GM23338 (cell line): ENCODE measurements at regions not wholly inside any gene's neighbourhood (a gene's known extent, or its start where the extent isn't known, plus 50 kb on each side); places are given as distances from the start of the nearest gene placed in this dataset.
A peak's percentile ranks its signal among the peaks of the same experiment; 100 is the strongest.

Experiments used
- ATAC-seq: fragments of 200-7000 bp; cut with Tn5 transposase; 3 replicates; pipeline ENCODE4 v1.9.1; 2020
- DNase-seq: peaks from one replicate; pipeline ENCODE4 v3.0.0-alpha.2; 2015; ENCODE audit warnings: low spot score
- H2AFZ ChIP-seq: fragments of 200-600 bp; sonication (generic); 2 replicates; pipeline ENCODE4 v1.8.0; 2016; ENCODE audit warnings: antibody characterized with exemption, mild to moderate bottlenecking, moderate library complexity
- H3F3A ChIP-seq: fragments of 200-600 bp; sonication (generic); replicated peaks from 2 replicates; pipeline ENCODE4 v1.8.0; 2017; ENCODE audit warnings: antibody characterized with exemption, mixed run types, low read depth
- H3K27ac ChIP-seq: fragments of 200-600 bp; sonication (generic); 2 replicates; pipeline ENCODE4 v1.6.1; 2016; ENCODE audit warnings: low read depth
- H3K27me3 ChIP-seq: fragments of 200-600 bp; sonication (generic); 2 replicates; pipeline ENCODE4 v1.8.0; 2016; ENCODE audit warnings: mild to moderate bottlenecking, mixed run types, moderate library complexity; ENCODE audit not compliant: insufficient read depth
- H3K36me3 ChIP-seq: fragments of 200-600 bp; sonication (generic); 2 replicates; pipeline ENCODE4 v1.8.0; 2016; ENCODE audit warnings: mild to moderate bottlenecking; ENCODE audit not compliant: insufficient read depth
- H3K4me1 ChIP-seq: fragments of 200-600 bp; sonication (generic); 2 replicates; pipeline ENCODE4 v1.8.0; 2016; ENCODE audit warnings: mild to moderate bottlenecking, moderate library complexity; ENCODE audit not compliant: insufficient read depth
- H3K4me2 ChIP-seq: fragments of 200-600 bp; sonication (generic); 2 replicates; pipeline ENCODE4 v1.7.1; 2017; ENCODE audit warnings: mixed run types
- H3K4me3 ChIP-seq: fragments of 200-600 bp; sonication (generic); 2 replicates; pipeline ENCODE4 v1.6.1; 2016; ENCODE audit warnings: mixed run types
- H3K79me2 ChIP-seq: fragments of 200-600 bp; sonication (generic); replicated peaks from 2 replicates; pipeline ENCODE4 v1.8.0; 2017; ENCODE audit warnings: mild to moderate bottlenecking; ENCODE audit not compliant: insufficient read depth
- H3K9me2 ChIP-seq: fragments of 200-600 bp; sonication (generic); 2 replicates; pipeline ENCODE4 v1.8.0; 2017; ENCODE audit not compliant: insufficient read depth
- H4K20me1 ChIP-seq: fragments of 200-600 bp; sonication (generic); replicated peaks from 2 replicates; pipeline ENCODE4 v1.8.0; 2017; ENCODE audit warnings: mild to moderate bottlenecking; ENCODE audit not compliant: insufficient read depth
- H3K27ac Mint-ChIP-seq: 2 replicates; pipeline ENCODE4 v1.8.0; 2020; ENCODE audit warnings: inconsistent platforms, mild to moderate bottlenecking, moderate library complexity, mixed read lengths
- H3K27me3 Mint-ChIP-seq: 3 replicates; pipeline ENCODE4 v1.8.0; 2022; ENCODE audit warnings: low read depth, mild to moderate bottlenecking, moderate library complexity, mixed read lengths, inconsistent platforms; ENCODE audit not compliant: insufficient read depth, poor library complexity
- H3K36me3 Mint-ChIP-seq: 3 replicates; pipeline ENCODE4 v1.8.0; 2021; ENCODE audit warnings: low read depth, mild to moderate bottlenecking, inconsistent platforms, moderate library complexity, mixed read lengths
- H3K4me1 Mint-ChIP-seq: 3 replicates; pipeline ENCODE4 v1.8.0; 2020; ENCODE audit warnings: mild to moderate bottlenecking, inconsistent platforms, mixed read lengths
- H3K4me3 Mint-ChIP-seq: 3 replicates; pipeline ENCODE4 v1.8.0; 2021; ENCODE audit warnings: moderate library complexity, mild to moderate bottlenecking, inconsistent platforms, mixed read lengths
- H3K9me3 Mint-ChIP-seq: 3 replicates; pipeline ENCODE4 v1.8.0; 2020; ENCODE audit warnings: moderate library complexity, mild to moderate bottlenecking, inconsistent platforms, mixed read lengths
- CTCF ChIP-seq, 2 experiments: fragments of 200-600 bp in 1 of 2; sonication (generic) in 1 of 2; conservative IDR thresholded peaks; 2 replicates each; pipeline versions ENCODE4 v1.5.1 to v1.6.1; 2016 to 2017; ENCODE audit warnings: antibody characterized with exemption in 2 of 2, low read depth in 2 of 2, mild to moderate bottlenecking in 2 of 2, moderate library complexity in 1 of 2
- ETS1 ChIP-seq: IDR thresholded peaks from 2 replicates; pipeline ENCODE4 v1.6.1; 2016; ENCODE audit warnings: antibody characterized with exemption
- EZH2 ChIP-seq: fragments of 200-600 bp; sonication (generic); IDR thresholded peaks from one replicate; pipeline ENCODE4 v1.8.0; 2017; ENCODE audit warnings: antibody characterized with exemption, mild to moderate bottlenecking, low read depth; ENCODE audit not compliant: unreplicated experiment
- EZH2phosphoT487 ChIP-seq: fragments of 200-600 bp; sonication (generic); IDR thresholded peaks from one replicate; pipeline ENCODE4 v1.8.1; 2018; ENCODE audit warnings: antibody characterized with exemption; ENCODE audit not compliant: unreplicated experiment
- JUNB ChIP-seq: IDR thresholded peaks from one replicate; pipeline ENCODE4 v1.6.1; 2016; ENCODE audit warnings: antibody characterized with exemption; ENCODE audit not compliant: unreplicated experiment
- NANOG ChIP-seq: IDR thresholded peaks from 2 replicates; pipeline ENCODE4 v1.6.1; 2016; ENCODE audit warnings: antibody characterized with exemption, borderline replicate concordance
- POLR2AphosphoS5 ChIP-seq: IDR thresholded peaks from 2 replicates; pipeline ENCODE4 v1.6.1; 2016; ENCODE audit warnings: antibody characterized with exemption, low read depth
- REST ChIP-seq: IDR thresholded peaks from one replicate; pipeline ENCODE4 v1.6.1; 2018; ENCODE audit warnings: antibody characterized with exemption; ENCODE audit not compliant: unreplicated experiment
- STAT1 ChIP-seq: IDR thresholded peaks from one replicate; pipeline ENCODE4 v1.6.1; 2016; ENCODE audit warnings: antibody characterized with exemption; ENCODE audit not compliant: unreplicated experiment
- ZNF114 ChIP-seq: fragments of 250-450 bp; sonication (Bioruptor Pico); IDR thresholded peaks from 2 replicates; pipeline ENCODE4 v1.5.0; 2020; ENCODE audit warnings: mild to moderate bottlenecking, moderate library complexity
- ZNF331 ChIP-seq: fragments of 250-450 bp; sonication (Bioruptor Pico); IDR thresholded peaks from 2 replicates; pipeline ENCODE4 v1.5.0; 2020; ENCODE audit warnings: low read depth, mild to moderate bottlenecking, moderate library complexity
- ZNF462 ChIP-seq: fragments of 250-450 bp; sonication (Bioruptor Pico); IDR thresholded peaks from 2 replicates; pipeline ENCODE4 v1.5.0; 2020; ENCODE audit warnings: mild to moderate bottlenecking, moderate library complexity

- TF ChIP-seq ETS1 = no peak
These were observed 1379.8 kb downstream of the MAT2B start (continued) for GRCh38 chr5:164885179-164885578.

GRCh38 chr5:164893071-164893470, 1387.7 kb downstream of the MAT2B start:
- Histone ChIP-seq H3K4me1 (no peaks in the 10 kb centered on the region), H3K4me2 (no peak overlapping the region), H2AFZ (no peak overlapping the region), H3K4me3 (no peak overlapping the region), H4K20me1 (no peaks in the 10 kb centered on the region), H3K9me2 (no peaks in the 10 kb centered on the region), H3K27me3 (no peaks in the 10 kb centered on the region), H3K27ac (no peak overlapping the region), H3F3A (no peaks in the 10 kb centered on the region), H3K79me2 (no peaks in the 10 kb centered on the region), H3K36me3 (no peaks in the 10 kb centered on the region)
- no peak overlapping the region for H3K4me3 Mint-ChIP-seq
- no peak overlapping the region for H3K27ac Mint-ChIP-seq
- ATAC-seq (no peak), DNase-seq (peak; percentile 15)
- no peaks in the 10 kb centered on the region for H3K27me3 Mint-ChIP-seq
- H3K4me1 Mint-ChIP-seq = no peaks in the 10 kb centered on the region
- peaks cover 23% of the 10 kb centered on the region for H3K9me3 Mint-ChIP-seq
- H3K36me3 Mint-ChIP-seq = peaks cover 15% of the 10 kb centered on the region; the same call in 2 of the 3 replicates
- TF ChIP-seq JUNB (no peak), NANOG (no peak), EZH2 (no peak), REST (no peak), ZNF331 (CRISPR knock-in tag) (no peak), EZH2phosphoT487 (no peak), ETS1 (no peak), ZNF114 (CRISPR knock-in tag) (no peak), STAT1 (no peak), CTCF (conservative IDR thresholded peaks at IDR 0.05; ENCODE audit: low read depth in 2 of 2) (no peak), ZNF462 (no peak), POLR2AphosphoS5 (no peak)
